ENCODE measurements at regions not wholly inside any gene's neighbourhood (a gene's known extent, or its start where the extent isn't known, plus 50 kb on each side); places are given as distances from the start of the nearest gene placed in this dataset.

GRCh38 chr1:55695151-55695550 is 480.0 kb upstream of the USP24 start:
- TF ChIP-seq TAF1 (IDR thresholded peaks at IDR 0.05; ENCODE audit: low read depth): no peak
- no peak for TF ChIP-seq USF1 (IDR thresholded peaks at IDR 0.05)
- TF ChIP-seq CEBPB (IDR thresholded peaks at IDR 0.05): no peak
- TF ChIP-seq EGR1 (IDR thresholded peaks at IDR 0.05): no peak
- TF ChIP-seq NFIC (IDR thresholded peaks at IDR 0.05): no peak
- TF ChIP-seq REST (IDR thresholded peaks at IDR 0.05; ENCODE audit: low read depth): no peak
- TF ChIP-seq RAD21 (IDR thresholded peaks at IDR 0.05; ENCODE audit: low read depth): no peak
- TF ChIP-seq FOXM1 (IDR thresholded peaks at IDR 0.05; ENCODE audit: borderline replicate concordance, low read depth): no peak
- no peak for TF ChIP-seq TCF12 (IDR thresholded peaks at IDR 0.05; ENCODE audit: low read depth)
- TF ChIP-seq TEAD4 (IDR thresholded peaks at IDR 0.05): no peak
